OCI-LY3 (cell line): ENCODE measurements at regions not wholly inside any gene's neighbourhood (a gene's known extent, or its start where the extent isn't known, plus 50 kb on each side); places are given as distances from the start of the nearest gene placed in this dataset.

Source experiments
- CTCF ChIP-seq: fragments of 200-600, 300-600 bp; sonication (generic); IDR thresholded peaks from 2 replicates; pipeline ENCODE4 v1.5.1; 2014; ENCODE audit warnings: antibody characterized with exemption, low read length, low read depth
- EZH2phosphoT487 ChIP-seq: fragments of 200-600 bp; shearing (Covaris generic); IDR thresholded peaks from 2 replicates; pipeline ENCODE4 v1.6.1; 2018; ENCODE audit warnings: antibody characterized with exemption, mixed run types, low read depth

GRCh38 chr6:159522877-159523547, 170.0 kb downstream of the SOD2 start:
- TF ChIP-seq CTCF (no peak), EZH2phosphoT487 (no peak)
